ENCODE measurements at regions not wholly inside any gene's neighbourhood (a gene's known extent, or its start where the extent isn't known, plus 50 kb on each side); places are given as distances from the start of the nearest gene placed in this dataset.
"Not testable (repeated sequence)": the region's sequence is repeated elsewhere in the genome, so short reads cannot be mapped to it uniquely, and the experiment has no call there.

DNA sequence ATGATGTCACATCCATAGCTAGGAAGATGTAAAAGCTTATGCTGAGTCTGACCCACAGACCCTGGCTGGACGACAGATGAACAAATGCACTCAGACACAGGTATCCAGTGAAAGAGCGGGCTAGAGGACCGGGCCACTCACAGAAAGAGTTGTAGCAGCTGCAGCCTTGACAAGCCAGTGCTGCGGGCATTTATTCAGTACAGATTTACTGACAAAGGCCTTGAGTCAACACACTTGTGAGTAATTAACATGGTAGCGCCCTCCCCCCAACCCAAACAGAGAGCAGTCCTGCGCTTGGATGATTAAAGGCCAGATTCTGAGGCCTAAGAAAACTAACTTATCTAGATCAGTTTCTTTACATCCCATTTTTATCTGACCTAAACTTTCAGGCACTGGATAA, 244.6 kb downstream of the SPANXN4 start:
- no peaks in the 10 kb centered on the region for H3K4me1 ChIP-seq (replicated peaks; ENCODE audit: insufficient read depth)
- no peak overlapping the region for H3K27ac ChIP-seq
- no peaks in the 10 kb centered on the region for H3F3A ChIP-seq (ENCODE audit: insufficient read depth, low read depth)
- no peaks in the 10 kb centered on the region for H3K36me3 ChIP-seq (ENCODE audit: low read depth)
- H2AFZ ChIP-seq: no peak overlapping the region
- TF ChIP-seq, protein P1, sequence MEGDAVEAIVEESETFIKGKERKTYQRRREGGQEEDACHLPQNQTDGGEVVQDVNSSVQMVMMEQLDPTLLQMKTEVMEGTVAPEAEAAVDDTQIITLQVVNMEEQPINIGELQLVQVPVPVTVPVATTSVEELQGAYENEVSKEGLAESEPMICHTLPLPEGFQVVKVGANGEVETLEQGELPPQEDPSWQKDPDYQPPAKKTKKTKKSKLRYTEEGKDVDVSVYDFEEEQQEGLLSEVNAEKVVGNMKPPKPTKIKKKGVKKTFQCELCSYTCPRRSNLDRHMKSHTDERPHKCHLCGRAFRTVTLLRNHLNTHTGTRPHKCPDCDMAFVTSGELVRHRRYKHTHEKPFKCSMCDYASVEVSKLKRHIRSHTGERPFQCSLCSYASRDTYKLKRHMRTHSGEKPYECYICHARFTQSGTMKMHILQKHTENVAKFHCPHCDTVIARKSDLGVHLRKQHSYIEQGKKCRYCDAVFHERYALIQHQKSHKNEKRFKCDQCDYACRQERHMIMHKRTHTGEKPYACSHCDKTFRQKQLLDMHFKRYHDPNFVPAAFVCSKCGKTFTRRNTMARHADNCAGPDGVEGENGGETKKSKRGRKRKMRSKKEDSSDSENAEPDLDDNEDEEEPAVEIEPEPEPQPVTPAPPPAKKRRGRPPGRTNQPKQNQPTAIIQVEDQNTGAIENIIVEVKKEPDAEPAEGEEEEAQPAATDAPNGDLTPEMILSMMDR (conservative IDR thresholded peaks at IDR 0.05): no peak
- no peak for TF ChIP-seq EZH2 (IDR thresholded peaks at IDR 0.05; ENCODE audit: low read depth)
- no peak overlapping the region for H3K4me2 ChIP-seq
- DNase-seq: no peak
- no peaks in the 10 kb centered on the region for H3K9me3 ChIP-seq (ENCODE audit: insufficient read depth, low read depth)
- H3K4me3 ChIP-seq: no peak overlapping the region
- H3K27me3 ChIP-seq (ENCODE audit: insufficient read depth, low read depth): no peaks in the 10 kb centered on the region
- no peaks in the 10 kb centered on the region for H4K20me1 ChIP-seq (ENCODE audit: insufficient read depth)
- intact Hi-C loops (cut with micrococcal nuclease; ENCODE audit: unreplicated experiment): no loop called here
- ChIA-PET POLR2A (ENCODE audit: unreplicated experiment) (no interaction called here), CTCF (no interaction called here)
- no TSS peak for BruUV-seq (replicated peaks)
- no peaks in the 10 kb centered on the region for H3K9me2 ChIP-seq (ENCODE audit: insufficient read depth)
- no peaks in the 10 kb centered on the region for H3K79me2 ChIP-seq (ENCODE audit: low read depth)

DNA sequence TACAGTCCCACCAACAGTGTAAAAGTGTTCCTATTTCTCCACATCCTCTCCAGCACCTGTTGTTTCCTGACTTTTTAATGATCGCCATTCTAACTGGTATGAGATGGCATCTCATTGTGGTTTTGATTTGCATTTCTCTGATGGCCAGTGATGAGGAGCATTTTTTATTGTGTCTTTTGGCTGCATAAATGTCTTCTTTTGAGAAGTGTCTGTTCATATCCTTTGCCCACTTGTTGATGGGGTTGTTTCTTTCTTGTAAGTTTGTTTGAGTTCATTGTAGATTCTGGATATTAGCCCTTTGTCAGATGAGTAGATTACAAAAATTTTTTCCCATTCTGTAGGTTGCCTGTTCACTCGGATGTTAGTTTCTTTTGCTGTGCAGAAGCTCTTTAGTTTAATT, 218.9 kb downstream of the SPANXN4 start:
- H3K4me1 ChIP-seq (replicated peaks; ENCODE audit: insufficient read depth); H3K36me3 ChIP-seq (ENCODE audit: low read depth); DNase-seq; H3F3A ChIP-seq (ENCODE audit: insufficient read depth, low read depth); H3K4me3 ChIP-seq; H2AFZ ChIP-seq; H3K27ac ChIP-seq; CTCF ChIA-PET; H3K4me2 ChIP-seq; H3K9me3 ChIP-seq (ENCODE audit: insufficient read depth, low read depth); intact Hi-C loops (cut with micrococcal nuclease; ENCODE audit: unreplicated experiment); POLR2A ChIA-PET (ENCODE audit: unreplicated experiment); H3K9me2 ChIP-seq (ENCODE audit: insufficient read depth); H3K79me2 ChIP-seq (ENCODE audit: low read depth); H3K27me3 ChIP-seq (ENCODE audit: insufficient read depth, low read depth); BruUV-seq (replicated peaks); H4K20me1 ChIP-seq (ENCODE audit: insufficient read depth): not testable (repeated sequence)

DNA sequence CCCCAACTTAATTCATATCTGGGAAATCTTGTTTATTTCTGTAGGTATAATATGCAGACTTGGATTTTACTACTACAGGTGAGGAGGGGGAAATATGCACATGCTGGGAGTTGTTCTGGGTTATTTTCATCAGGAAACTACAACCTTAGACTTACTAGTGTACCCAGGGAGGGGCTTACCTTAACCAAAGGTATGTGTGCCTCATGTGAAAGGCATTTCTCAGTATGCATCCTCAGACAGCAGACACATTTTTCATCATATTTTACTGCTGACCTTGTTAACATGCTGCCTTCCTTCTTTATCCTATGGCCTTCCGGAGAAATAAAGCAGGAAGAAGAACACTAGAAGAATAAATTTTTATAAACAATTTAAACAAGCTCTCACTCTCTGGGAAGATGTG, 214.9 kb downstream of the SPANXN4 start:
- Histone ChIP-seq H2AFZ (no peak overlapping the region), H4K20me1 (ENCODE audit: insufficient read depth) (no peaks in the 10 kb centered on the region), H3K27ac (no peak overlapping the region), H3K9me3 (ENCODE audit: insufficient read depth, low read depth) (no peaks in the 10 kb centered on the region), H3K27me3 (ENCODE audit: insufficient read depth, low read depth) (no peaks in the 10 kb centered on the region), H3K4me1 (replicated peaks; ENCODE audit: insufficient read depth) (no peaks in the 10 kb centered on the region), H3K79me2 (ENCODE audit: low read depth) (no peaks in the 10 kb centered on the region), H3K4me2 (no peak overlapping the region), H3K9me2 (ENCODE audit: insufficient read depth) (no peaks in the 10 kb centered on the region), H3F3A (ENCODE audit: insufficient read depth, low read depth) (no peaks in the 10 kb centered on the region), H3K4me3 (no peak overlapping the region), H3K36me3 (ENCODE audit: low read depth) (no peaks in the 10 kb centered on the region)
- POLR2A ChIA-PET (ENCODE audit: unreplicated experiment): interaction anchor here (0.6 kb wide), 1 partner anchor 205 kb away, joined by 5 read pairs; no protein-coding TSS in a partner anchor
- intact Hi-C loops (cut with micrococcal nuclease; ENCODE audit: unreplicated experiment): no loop called here
- no peak for DNase-seq
- no peak for TF ChIP-seq EZH2 (IDR thresholded peaks at IDR 0.05; ENCODE audit: low read depth)
- TF ChIP-seq, protein P1 (conservative IDR thresholded peaks at IDR 0.05): no peak
- CTCF ChIA-PET: no interaction called here
- BruUV-seq (replicated peaks): no TSS peak

DNA sequence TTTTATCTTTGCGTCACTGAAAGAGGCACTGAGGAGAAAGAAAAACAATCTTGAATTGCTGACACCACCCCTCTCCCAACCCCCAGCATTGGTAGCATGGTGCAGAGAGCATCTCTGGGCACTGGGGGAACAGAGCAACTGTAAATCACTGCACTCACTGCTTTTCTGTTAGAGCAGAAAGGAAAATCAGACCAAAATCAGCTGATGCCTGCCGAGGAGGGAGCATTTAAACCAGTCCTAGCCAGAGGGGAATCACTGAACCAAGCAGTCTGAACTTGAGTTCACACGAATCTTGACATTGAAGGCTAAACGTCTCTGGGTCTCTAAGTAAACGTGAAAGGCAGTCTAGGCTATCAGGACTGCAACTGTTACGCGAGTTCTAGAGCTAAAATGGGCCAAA, 205.8 kb downstream of the SPANXN4 start:
- CTCF ChIA-PET: no interaction called here
- no peak for DNase-seq

DNA sequence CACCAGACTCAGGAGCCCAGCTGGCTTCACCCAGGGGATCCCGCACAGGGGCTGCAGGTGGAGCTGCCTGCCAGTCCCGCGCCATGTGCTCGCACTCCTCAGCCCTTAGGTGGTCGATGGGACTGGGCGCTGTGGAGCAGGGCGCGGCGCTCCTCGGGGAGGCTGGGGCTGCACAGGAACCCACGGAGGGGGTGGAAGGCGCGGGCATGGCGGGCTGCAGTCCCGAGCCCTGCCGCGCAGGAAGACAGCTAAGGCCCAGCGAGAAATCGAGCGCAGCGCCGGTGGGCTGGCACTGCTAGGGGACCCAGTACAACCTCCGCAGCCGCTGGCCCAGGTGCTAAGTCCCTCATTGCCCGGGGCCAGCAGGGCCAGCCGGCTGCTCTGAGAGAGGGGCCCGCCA, 202.9 kb downstream of the SPANXN4 start:
- H3K4me1 ChIP-seq (replicated peaks; ENCODE audit: insufficient read depth); H3K27me3 ChIP-seq (ENCODE audit: insufficient read depth, low read depth); H3K9me3 ChIP-seq (ENCODE audit: insufficient read depth, low read depth); BruUV-seq (replicated peaks); H3K36me3 ChIP-seq (ENCODE audit: low read depth); H3K4me3 ChIP-seq; CTCF ChIA-PET; H3K4me2 ChIP-seq; H2AFZ ChIP-seq; POLR2A ChIA-PET (ENCODE audit: unreplicated experiment); H3K27ac ChIP-seq; H3K79me2 ChIP-seq (ENCODE audit: low read depth); DNase-seq; intact Hi-C loops (cut with micrococcal nuclease; ENCODE audit: unreplicated experiment); H4K20me1 ChIP-seq (ENCODE audit: insufficient read depth); H3F3A ChIP-seq (ENCODE audit: insufficient read depth, low read depth); H3K9me2 ChIP-seq (ENCODE audit: insufficient read depth): not testable (repeated sequence)

More for the DNA sequence above, 205.8 kb downstream of the SPANXN4 start:
- no peak overlapping the region for H3K4me2 ChIP-seq
- no peaks in the 10 kb centered on the region for H3K9me2 ChIP-seq (ENCODE audit: insufficient read depth)
- POLR2A ChIA-PET (ENCODE audit: unreplicated experiment): no interaction called here
- no peaks in the 10 kb centered on the region for H3K27me3 ChIP-seq (ENCODE audit: insufficient read depth, low read depth)
- H3K4me1 ChIP-seq (replicated peaks; ENCODE audit: insufficient read depth): no peaks in the 10 kb centered on the region
- H3K4me3 ChIP-seq: no peak overlapping the region
- H4K20me1 ChIP-seq (ENCODE audit: insufficient read depth): no peaks in the 10 kb centered on the region
- H3K9me3 ChIP-seq (ENCODE audit: insufficient read depth, low read depth): no peaks in the 10 kb centered on the region
- no TSS peak for BruUV-seq (replicated peaks)
- H2AFZ ChIP-seq: no peak overlapping the region
- no peaks in the 10 kb centered on the region for H3F3A ChIP-seq (ENCODE audit: insufficient read depth, low read depth)
- intact Hi-C loops (cut with micrococcal nuclease; ENCODE audit: unreplicated experiment): no loop called here
- TF ChIP-seq, protein P1 (conservative IDR thresholded peaks at IDR 0.05): no peak
- no peak for TF ChIP-seq EZH2 (IDR thresholded peaks at IDR 0.05; ENCODE audit: low read depth)
- no peaks in the 10 kb centered on the region for H3K79me2 ChIP-seq (ENCODE audit: low read depth)
- no peak overlapping the region for H3K27ac ChIP-seq
- H3K36me3 ChIP-seq (ENCODE audit: low read depth): no peaks in the 10 kb centered on the region
